ENCODE measurements at regions not wholly inside any gene's neighbourhood (a gene's known extent, or its start where the extent isn't known, plus 50 kb on each side); places are given as distances from the start of the nearest gene placed in this dataset.

- TF ChIP-seq CTCF (IDR thresholded peaks at IDR 0.05) (no peak), POLR2A (IDR thresholded peaks at IDR 0.05) (no peak)
These were observed 322.0 kb downstream of the FAT3 start for GRCh38 chr11:92546603-92547002.
